BE2C (cell line): ENCODE measurements at regions not wholly inside any gene's neighbourhood (a gene's known extent, or its start where the extent isn't known, plus 50 kb on each side); places are given as distances from the start of the nearest gene placed in this dataset.

Experiments used
- DNase-seq: peaks from one replicate; pipeline ENCODE4 v3.0.0-alpha.2; 2020
- H3K27me3 ChIP-seq: fragments of 250-450 bp; sonication (Bioruptor Pico); 2 replicates; pipeline ENCODE4 v1.5.1; 2020; ENCODE audit warnings: mild to moderate bottlenecking
- H3K36me3 ChIP-seq: fragments of 250-450 bp; sonication (Bioruptor Pico); 2 replicates; pipeline ENCODE4 v1.5.1; 2020; ENCODE audit warnings: mild to moderate bottlenecking
- H3K4me1 ChIP-seq: fragments of 250-450 bp; sonication (Bioruptor Pico); 2 replicates; pipeline ENCODE4 v1.5.1; 2020
- H3K4me3 ChIP-seq: 2 replicates; pipeline ENCODE4 v1.5.1; 2011; ENCODE audit warnings: low read depth, low read length
- H3K9me3 ChIP-seq: fragments of 250-450 bp; sonication (Bioruptor Pico); 2 replicates; pipeline ENCODE4 v1.5.1; 2020
- TF ChIP-seq, protein P1 (sequence below): IDR thresholded peaks from 2 replicates; pipeline ENCODE4 v1.5.1; 2012; ENCODE audit warnings: mild to moderate bottlenecking, low read depth, low read length

DNA sequence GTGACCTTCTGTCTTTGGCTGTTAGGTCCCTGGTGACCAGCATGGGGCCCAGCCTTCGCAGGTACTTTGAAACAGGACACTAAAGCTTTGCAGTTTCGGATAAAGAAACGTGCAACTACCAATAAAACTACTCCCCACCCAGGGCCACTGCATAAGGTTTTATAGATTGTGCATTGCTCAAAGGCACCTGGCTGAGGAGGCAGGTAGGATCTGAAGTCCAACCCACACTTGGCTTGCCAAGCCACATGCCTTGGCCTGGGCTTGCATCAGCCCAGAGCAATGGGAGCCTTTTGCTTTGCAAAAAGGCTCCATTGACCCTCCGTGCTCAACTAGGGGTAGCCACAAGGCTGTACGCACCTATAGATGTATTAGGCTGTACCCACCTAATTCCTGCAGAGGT is 84.4 kb upstream of the SYT6 start:
- H3K9me3 ChIP-seq: no peaks in the 10 kb centered on the region
- no peak for DNase-seq
- H3K36me3 ChIP-seq: no peaks in the 10 kb centered on the region
- H3K4me1 ChIP-seq: no peaks in the 10 kb centered on the region
- H3K27me3 ChIP-seq: 0 out of 2 replicates have a peak, but pooled peaks cover 3% of the 10 kb centered on the region
- TF ChIP-seq, protein P1, sequence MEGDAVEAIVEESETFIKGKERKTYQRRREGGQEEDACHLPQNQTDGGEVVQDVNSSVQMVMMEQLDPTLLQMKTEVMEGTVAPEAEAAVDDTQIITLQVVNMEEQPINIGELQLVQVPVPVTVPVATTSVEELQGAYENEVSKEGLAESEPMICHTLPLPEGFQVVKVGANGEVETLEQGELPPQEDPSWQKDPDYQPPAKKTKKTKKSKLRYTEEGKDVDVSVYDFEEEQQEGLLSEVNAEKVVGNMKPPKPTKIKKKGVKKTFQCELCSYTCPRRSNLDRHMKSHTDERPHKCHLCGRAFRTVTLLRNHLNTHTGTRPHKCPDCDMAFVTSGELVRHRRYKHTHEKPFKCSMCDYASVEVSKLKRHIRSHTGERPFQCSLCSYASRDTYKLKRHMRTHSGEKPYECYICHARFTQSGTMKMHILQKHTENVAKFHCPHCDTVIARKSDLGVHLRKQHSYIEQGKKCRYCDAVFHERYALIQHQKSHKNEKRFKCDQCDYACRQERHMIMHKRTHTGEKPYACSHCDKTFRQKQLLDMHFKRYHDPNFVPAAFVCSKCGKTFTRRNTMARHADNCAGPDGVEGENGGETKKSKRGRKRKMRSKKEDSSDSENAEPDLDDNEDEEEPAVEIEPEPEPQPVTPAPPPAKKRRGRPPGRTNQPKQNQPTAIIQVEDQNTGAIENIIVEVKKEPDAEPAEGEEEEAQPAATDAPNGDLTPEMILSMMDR: no peak
- H3K4me3 ChIP-seq: no peak overlapping the region

DNA sequence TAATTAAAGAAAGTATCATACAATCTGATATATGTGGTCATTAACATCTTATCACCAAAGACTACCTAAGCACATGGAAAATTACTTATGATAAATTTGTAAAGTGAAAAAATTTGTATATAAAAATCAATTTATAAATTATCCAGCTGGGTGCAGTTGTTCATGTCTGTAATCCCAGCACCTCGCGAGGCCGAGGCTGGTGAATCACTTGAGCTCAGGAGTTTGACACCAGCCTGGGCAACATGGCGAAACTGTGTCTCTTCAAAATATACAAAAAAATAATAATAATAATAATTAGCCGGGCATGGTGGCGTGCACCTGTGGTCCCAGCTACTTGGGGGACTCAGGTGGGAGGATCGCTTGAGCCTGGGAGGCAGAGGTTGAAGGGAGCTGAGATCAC is 82.8 kb upstream of the SYT6 start:
- 0 out of 2 replicates have a peak, but pooled peaks cover 3% of the 10 kb centered on the region for H3K27me3 ChIP-seq
- H3K9me3 ChIP-seq: no peaks in the 10 kb centered on the region
- no peaks in the 10 kb centered on the region for H3K36me3 ChIP-seq
- no peak overlapping the region for H3K4me3 ChIP-seq
- no peaks in the 10 kb centered on the region for H3K4me1 ChIP-seq
- TF ChIP-seq, protein P1: no peak
- DNase-seq: no peak

DNA sequence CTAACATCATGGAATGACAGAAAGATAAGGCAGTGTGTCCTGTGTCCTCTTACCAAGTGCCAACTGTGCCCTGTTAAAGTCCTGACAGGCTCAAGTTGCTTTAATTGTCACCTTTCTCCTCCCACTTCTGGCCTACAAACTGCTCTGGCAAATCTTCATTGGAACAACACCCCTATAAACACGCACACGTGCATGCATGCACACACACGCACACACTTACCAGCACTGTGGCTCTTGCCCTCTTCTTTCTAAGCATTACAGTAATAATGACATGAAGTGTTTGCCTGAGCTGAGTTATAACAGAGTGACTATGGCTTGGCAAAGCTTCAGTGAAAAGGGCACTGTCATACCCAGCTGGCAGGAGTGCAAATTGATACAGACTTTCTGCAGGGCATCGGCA is 82.3 kb upstream of the SYT6 start:
- no peak for DNase-seq
- no peak overlapping the region for H3K4me3 ChIP-seq
- 0 out of 2 replicates have a peak, but pooled peaks cover 3% of the 10 kb centered on the region for H3K27me3 ChIP-seq

DNA sequence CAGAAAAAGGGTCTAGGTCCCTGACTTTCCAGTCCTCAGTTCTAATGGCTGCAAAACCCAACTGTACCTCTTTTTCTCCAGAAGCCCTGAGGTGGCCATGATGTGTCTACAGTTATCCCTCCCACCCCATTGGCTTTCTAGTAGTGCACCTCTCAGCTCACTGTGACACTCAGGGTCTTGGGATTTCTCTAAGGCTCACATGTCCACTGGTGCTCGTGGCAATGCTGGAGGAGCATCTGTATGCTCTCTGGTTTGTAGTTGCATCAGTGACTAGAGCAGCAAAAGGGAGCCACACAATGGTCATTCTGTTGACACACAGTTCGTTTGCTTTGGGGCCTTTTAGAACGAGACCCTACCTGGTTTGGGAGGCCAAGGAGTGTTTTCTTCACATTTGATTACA is 81.6 kb upstream of the SYT6 start:
- Histone ChIP-seq H3K27me3 (0 out of 2 replicates have a peak, but pooled peaks cover 3% of the 10 kb centered on the region), H3K36me3 (no peaks in the 10 kb centered on the region), H3K9me3 (no peaks in the 10 kb centered on the region), H3K4me1 (no peaks in the 10 kb centered on the region), H3K4me3 (no peak overlapping the region)
- TF ChIP-seq, protein P1: no peak
- no peak for DNase-seq

More for the DNA sequence above, 82.3 kb upstream of the SYT6 start:
- TF ChIP-seq, protein P1: no peak
- H3K4me1 ChIP-seq: no peaks in the 10 kb centered on the region
- H3K36me3 ChIP-seq: no peaks in the 10 kb centered on the region
- H3K9me3 ChIP-seq: no peaks in the 10 kb centered on the region

DNA sequence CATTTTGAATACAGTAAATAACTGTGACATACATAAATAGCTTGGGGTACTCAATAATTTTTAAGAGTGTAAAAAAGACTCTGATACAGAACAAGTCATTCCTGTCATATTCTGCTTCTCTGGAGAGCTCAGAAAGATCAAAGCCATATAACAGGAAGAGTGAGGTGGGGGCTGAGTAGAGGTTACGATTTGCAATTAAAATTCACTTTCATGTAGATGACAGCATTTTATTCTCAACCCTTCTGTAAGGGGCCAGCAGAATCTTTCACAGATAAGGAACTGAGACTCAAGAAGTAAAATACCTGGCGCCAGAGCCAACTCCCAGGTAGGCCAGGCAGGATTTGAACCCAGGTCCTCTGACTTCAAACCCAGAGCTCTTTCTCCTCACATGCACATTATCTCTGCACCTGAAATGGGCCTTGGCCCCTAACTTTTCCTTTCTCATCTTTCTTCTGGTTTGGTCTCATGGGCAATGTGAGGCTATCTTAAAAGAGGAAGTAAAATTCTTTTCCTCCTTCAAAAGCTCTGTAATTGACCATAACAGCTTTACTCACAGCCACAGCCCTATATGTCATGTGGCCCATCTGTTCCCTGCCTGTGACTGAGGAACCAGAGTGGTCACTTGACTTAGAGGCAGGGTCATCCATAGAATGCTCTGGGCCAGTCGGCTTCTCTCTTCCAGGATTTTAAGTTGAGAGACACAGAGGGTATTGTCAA is 80.9 kb upstream of the SYT6 start:
- TF ChIP-seq, protein P1: no peak
- Histone ChIP-seq H3K27me3 (0 out of 2 replicates have a peak, but pooled peaks cover 3% of the 10 kb centered on the region), H3K9me3 (no peaks in the 10 kb centered on the region), H3K36me3 (no peaks in the 10 kb centered on the region), H3K4me3 (no peak overlapping the region), H3K4me1 (no peaks in the 10 kb centered on the region)
- no peak for DNase-seq

DNA sequence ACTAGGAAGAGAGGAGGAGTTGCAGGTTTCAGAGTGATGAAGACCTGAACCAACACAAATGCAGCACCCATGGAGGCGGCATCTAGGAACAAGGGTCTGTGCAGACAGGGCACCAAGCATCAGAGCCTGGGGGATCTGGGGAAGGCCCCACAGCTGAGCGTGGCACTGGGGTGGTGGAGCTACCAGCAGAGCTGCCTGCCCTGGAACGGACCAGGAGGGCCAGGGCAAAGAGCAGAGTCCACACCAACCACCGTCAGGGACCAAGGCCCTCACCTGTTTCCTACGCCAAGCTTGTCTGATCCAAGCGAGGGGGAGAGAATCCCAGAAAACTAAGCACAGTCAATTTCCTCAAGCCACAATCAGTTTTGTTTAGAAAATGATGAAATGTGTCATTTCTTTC is 79.0 kb upstream of the SYT6 start:
- no peak for DNase-seq
- H3K4me3 ChIP-seq: no peak overlapping the region
- TF ChIP-seq, protein P1: no peak
- no peaks in the 10 kb centered on the region for H3K9me3 ChIP-seq
- no peaks in the 10 kb centered on the region for H3K4me1 ChIP-seq
- H3K27me3 ChIP-seq: no peaks in the 10 kb centered on the region
- H3K36me3 ChIP-seq: no peaks in the 10 kb centered on the region
